IMR-90 (cell line): ENCODE measurements at regions not wholly inside any gene's neighbourhood (a gene's known extent, or its start where the extent isn't known, plus 50 kb on each side); places are given as distances from the start of the nearest gene placed in this dataset.

Experiments
- ATAC-seq: fragments of 200-7000 bp; cut with Tn5 transposase; 2 replicates; pipeline ENCODE4 v1.9.1; 2020; ENCODE audit warnings: low read depth, mild to moderate bottlenecking, moderate library complexity
- BruUV-seq: library from RNA; stranded (reverse); fragments of 400-500 nt; replicated peaks from 2 replicates; lab custom pipeline; 2021; lab: Mats Ljungman, UMichigan
- CTCF ChIA-PET: fragments of 300-600 bp; formaldehyde crosslinking; extraction: SDS; loops from one replicate; lab custom pipeline; 2021; ENCODE audit warnings: antibody characterized with exemption; lab: Yijun Ruan, JAX
- POLR2A ChIA-PET: fragments of 300-600 bp; sonication (Branson Sonifier 250); formaldehyde crosslinking; loops from one replicate; lab custom pipeline; 2022; ENCODE audit warnings: antibody characterized with exemption; ENCODE audit not compliant: unreplicated experiment; lab: Charles Lee
- DNase-seq: peaks from one replicate; pipeline ENCODE4 v3.0.0; 2013
- H2AFZ ChIP-seq: replicated peaks from 2 replicates; pipeline ENCODE3; 2013; ENCODE audit warnings: low read length, mild to moderate bottlenecking; ENCODE audit not compliant: poor library complexity
- H2AK5ac ChIP-seq: 2 replicates; pipeline ENCODE4 v1.6.1; 2013; ENCODE audit warnings: low read depth, low read length, inconsistent platforms
- H2AK9ac ChIP-seq: replicated peaks from 2 replicates; pipeline ENCODE3; 2013; ENCODE audit warnings: mild to moderate bottlenecking, low read depth, low read length, moderate library complexity; ENCODE audit not compliant: poor library complexity
- H2BK120ac ChIP-seq: 2 replicates; pipeline ENCODE4 v1.6.1; 2013; ENCODE audit warnings: low read depth, low read length, inconsistent platforms
- H2BK15ac ChIP-seq: 3 replicates; pipeline ENCODE4 v1.6.1; 2013; ENCODE audit warnings: low read depth, low read length, inconsistent platforms
- H2BK20ac ChIP-seq: 2 replicates; pipeline ENCODE4 v1.6.1; 2013; ENCODE audit warnings: low read depth, mild to moderate bottlenecking, inconsistent platforms, low read length, moderate library complexity
- H2BK5ac ChIP-seq: 2 replicates; pipeline ENCODE4 v1.6.1; 2013; ENCODE audit warnings: mild to moderate bottlenecking, low read depth, low read length, inconsistent platforms; ENCODE audit not compliant: poor library complexity, severe bottlenecking
- H3K14ac ChIP-seq: replicated peaks from 2 replicates; pipeline ENCODE4 v1.6.1; 2013; ENCODE audit warnings: low read depth, low read length, inconsistent platforms
- H3K18ac ChIP-seq: 2 replicates; pipeline ENCODE4 v1.6.1; 2013; ENCODE audit warnings: low read depth, low read length, control low read depth
- H3K23ac ChIP-seq: 2 replicates; pipeline ENCODE4 v1.6.1; 2013; ENCODE audit warnings: low read depth, low read length, inconsistent platforms
- H3K27ac ChIP-seq: 2 replicates; pipeline ENCODE4 v1.5.1; 2013; ENCODE audit warnings: mild to moderate bottlenecking, control low read depth, low read length; ENCODE audit not compliant: insufficient read depth
- H3K27me3 ChIP-seq: 2 replicates; pipeline ENCODE4 v1.6.1; 2013; ENCODE audit warnings: low read length; ENCODE audit not compliant: control insufficient read depth, insufficient read depth
- H3K36me3 ChIP-seq: 2 replicates; pipeline ENCODE4 v1.6.1; 2013; ENCODE audit warnings: low read length, mixed read lengths; ENCODE audit not compliant: control insufficient read depth, insufficient read depth
- H3K4ac ChIP-seq: 2 replicates; pipeline ENCODE4 v1.6.1; 2013; ENCODE audit warnings: low read depth, low read length, inconsistent platforms
- H3K4me1 ChIP-seq: 2 replicates; pipeline ENCODE4 v1.6.1; 2013; ENCODE audit warnings: low read length, mixed read lengths; ENCODE audit not compliant: control insufficient read depth, insufficient read depth
- H3K4me2 ChIP-seq: 2 replicates; pipeline ENCODE4 v1.6.1; 2013; ENCODE audit warnings: low read depth, mild to moderate bottlenecking, control low read depth, low read length, moderate library complexity
- H3K4me3 ChIP-seq: 2 replicates; pipeline ENCODE4 v1.5.1; 2013; ENCODE audit warnings: low read depth, mild to moderate bottlenecking, control low read depth, low read length, moderate library complexity; ENCODE audit not compliant: insufficient read depth
- H3K56ac ChIP-seq: 2 replicates; pipeline ENCODE4 v1.6.1; 2013; ENCODE audit warnings: low read length, inconsistent platforms; ENCODE audit not compliant: insufficient read depth; ENCODE audit errors: extremely low read depth
- H3K79me1 ChIP-seq, 2 experiments: 2 replicates each; pipeline ENCODE4 v1.6.1; 2013; ENCODE audit warnings: low read length in 2 of 2, inconsistent platforms in 1 of 2, low read depth in 1 of 2
- H3K9ac ChIP-seq: 2 replicates; pipeline ENCODE4 v1.6.1; 2013; ENCODE audit warnings: low read depth, low read length, control low read depth
- H3K9me1 ChIP-seq: 2 replicates; pipeline ENCODE4 v1.6.1; 2013; ENCODE audit warnings: low read length, inconsistent platforms; ENCODE audit not compliant: insufficient read depth
- H3K9me3 ChIP-seq: 2 replicates; pipeline ENCODE4 v1.6.1; 2013; ENCODE audit warnings: low read length; ENCODE audit not compliant: control insufficient read depth, insufficient read depth
- H4K20me1 ChIP-seq: 2 replicates; pipeline ENCODE4 v1.6.1; 2013; ENCODE audit warnings: low read length, inconsistent platforms; ENCODE audit not compliant: insufficient read depth
- H4K5ac ChIP-seq: 2 replicates; pipeline ENCODE4 v1.6.1; 2013; ENCODE audit warnings: mild to moderate bottlenecking, low read depth, low read length, control low read depth
- H4K8ac ChIP-seq, 2 experiments: 2 replicates each; pipeline ENCODE4 v1.6.1; 2013; ENCODE audit warnings: low read depth in 2 of 2, low read length in 2 of 2, control low read depth in 1 of 2, inconsistent platforms in 1 of 2
- H4K91ac ChIP-seq: 2 replicates; pipeline ENCODE4 v1.6.1; 2013; ENCODE audit warnings: low read depth, low read length, inconsistent platforms; ENCODE audit not compliant: insufficient read depth
- CTCF ChIP-seq: conservative IDR thresholded peaks from 2 replicates; pipeline ENCODE4 v1.5.1; 2012; ENCODE audit warnings: mild to moderate bottlenecking, low read depth, low read length, improper control_type of control experiment
- NFE2L2 ChIP-seq: fragments of 150-350 bp; IDR thresholded peaks from 2 replicates; pipeline ENCODE4 v1.6.1; 2016; ENCODE audit warnings: low read depth, mild to moderate bottlenecking, low read length
- WGBS, 2 experiments: methylation state at CpG; one replicate each; pipeline versions ENCODE4 v1.1.5 to v1.1.7; 2013; ENCODE audit warnings: missing lambda C conversion rate in 2 of 2; ENCODE audit not compliant: insufficient read length in 1 of 2; ENCODE audit errors: extremely low coverage in 2 of 2; 5-methylcytosine and 5-hydroxymethylcytosine counted together
- dilution Hi-C: fragments of 300-500 bp; cut with HindIII; formaldehyde crosslinking; loops from one replicate; pipeline ENCODE4 v1.14.3; 2018; ENCODE audit warnings: low sequenced_read_pairs; ENCODE audit not compliant: unreplicated experiment
- in situ Hi-C: fragments of 300-500 bp; cut with MboI; formaldehyde crosslinking; loops from 3 replicates; pipeline ENCODE4 v1.14.3; 2019; ENCODE audit warnings: low sequenced_read_pairs, inconsistent platforms, mixed read lengths
- intact Hi-C: fragments of 100-400 bp; cut with micrococcal nuclease; formaldehyde crosslinking; loops from 2 replicates; pipeline ENCODE4 v1.10.0; 2022

GRCh38 chr3:110400315-110400714 is 671.3 kb upstream of the NECTIN3 start:
- H2BK5ac ChIP-seq, result no peak overlapping the region
- H3K56ac ChIP-seq, result no peak overlapping the region
- H3K9ac ChIP-seq, result no peak overlapping the region
- TF ChIP-seq NFE2L2, result no peak
- TF ChIP-seq CTCF, result no peak
- no peak overlapping the region for H2BK15ac ChIP-seq
- H3K4me2 ChIP-seq, result no peak overlapping the region
- H2AK5ac ChIP-seq, result no peak overlapping the region
- no peak overlapping the region for H4K8ac ChIP-seq
- no CpG with 5 or more reads among the region's 2 CpGs for WGBS, 2 experiments
- H4K20me1 ChIP-seq, result no peaks in the 10 kb centered on the region
- no peak for DNase-seq
- no peak overlapping the region for H3K18ac ChIP-seq
- no peaks in the 10 kb centered on the region for H3K4me1 ChIP-seq
- no peak overlapping the region for H2BK20ac ChIP-seq
- no peak overlapping the region for H2AFZ ChIP-seq
- H3K9me3 ChIP-seq, result peaks cover 3% of the 10 kb centered on the region; the same call in 1 of the 2 replicates
- in situ Hi-C loops, result no loop called here
- H3K4me3 ChIP-seq, result no peak overlapping the region
- no peaks in the 10 kb centered on the region for H3K27me3 ChIP-seq
- ATAC-seq, result no peak
- H4K91ac ChIP-seq, result no peak overlapping the region
- no peaks in the 10 kb centered on the region for H3K9me1 ChIP-seq
- no TSS peak for BruUV-seq
- H3K27ac ChIP-seq, result no peak overlapping the region
- no peak overlapping the region for H3K23ac ChIP-seq
- no peaks in the 10 kb centered on the region for H3K79me1 ChIP-seq
- no peaks in the 10 kb centered on the region for H3K36me3 ChIP-seq
- H2BK120ac ChIP-seq, result no peak overlapping the region
- dilution Hi-C loops, result no loop called here
- H3K4ac ChIP-seq, result no peak overlapping the region
- intact Hi-C loops, result loop anchor here (5.0 kb wide), 1 partner anchor 48 kb away; no protein-coding TSS in a partner anchor
- H4K5ac ChIP-seq, result no peak overlapping the region
- H3K14ac ChIP-seq, result no peak overlapping the region
- no peak overlapping the region for H2AK9ac ChIP-seq
- CTCF ChIA-PET, result no interaction called here
- POLR2A ChIA-PET, result no interaction called here
